Stimulated activated naive CD8-positive, alpha-beta T cell treated with anti-CD3 and anti-CD28 coated beads, Interleukin-15, amount 100 ng/mL, for 72 hours (primary cell): ENCODE measurements at regions not wholly inside any gene's neighbourhood (a gene's known extent, or its start where the extent isn't known, plus 50 kb on each side); places are given as distances from the start of the nearest gene placed in this dataset.

Experiments used
- ATAC-seq: fragments of 150-1000 bp; cut with Tn5 transposase; 2 replicates; pipeline ENCODE4 v1.10.0; 2021; ENCODE audit warnings: mild to moderate bottlenecking, moderate library complexity
- DNase-seq, 2 donors: peaks; one replicate each; pipeline ENCODE4 v3.0.0; 2021 to 2022
- H3K27ac Mint-ChIP-seq, 2 donors: one replicate each; pipeline ENCODE4 v1.8.0; 2022; ENCODE audit warnings: mild to moderate bottlenecking in 2 of 2, mixed read lengths in 2 of 2, moderate library complexity in 2 of 2
- H3K27me3 Mint-ChIP-seq: one replicate; pipeline ENCODE4 v1.8.0; 2022; ENCODE audit warnings: mixed read lengths
- H3K4me1 Mint-ChIP-seq: one replicate; pipeline ENCODE4 v1.8.0; 2022; ENCODE audit warnings: mild to moderate bottlenecking, mixed read lengths
- H3K4me3 Mint-ChIP-seq, 2 donors: one replicate each; pipeline ENCODE4 v1.8.0; 2022; ENCODE audit warnings: mild to moderate bottlenecking in 2 of 2, mixed read lengths in 2 of 2, moderate library complexity in 1 of 2
- H3K9me3 Mint-ChIP-seq, 2 donors: one replicate each; pipeline ENCODE4 v1.8.0; 2022; ENCODE audit warnings: mixed read lengths in 2 of 2

DNA sequence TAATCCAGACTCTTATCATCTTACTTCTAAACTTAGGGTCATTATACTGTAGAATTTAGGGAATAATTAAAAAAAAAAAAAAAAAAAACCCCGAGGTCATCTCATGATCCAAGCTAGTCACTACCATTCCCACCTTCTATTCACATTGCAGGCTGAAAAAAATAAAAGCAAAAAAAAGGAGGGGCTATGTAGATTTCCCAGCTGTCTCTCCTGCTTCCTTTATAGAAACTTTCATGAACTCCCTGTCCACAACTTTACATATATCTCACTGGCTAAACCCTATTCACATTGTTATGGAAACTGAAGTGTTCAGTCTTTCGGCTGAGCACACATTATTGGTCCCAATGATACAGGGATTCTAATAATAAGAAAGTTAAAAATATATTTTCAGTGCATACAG, 156.2 kb upstream of the TP63 start:
- DNase-seq (no peak), ATAC-seq (no peak)
- Mint-ChIP-seq H3K4me1 (no peaks in the 10 kb centered on the region), H3K9me3 (no peaks in the 10 kb centered on the region), H3K27ac (no peak overlapping the region), H3K27me3 (no peaks in the 10 kb centered on the region), H3K4me3 (no peak overlapping the region)

DNA sequence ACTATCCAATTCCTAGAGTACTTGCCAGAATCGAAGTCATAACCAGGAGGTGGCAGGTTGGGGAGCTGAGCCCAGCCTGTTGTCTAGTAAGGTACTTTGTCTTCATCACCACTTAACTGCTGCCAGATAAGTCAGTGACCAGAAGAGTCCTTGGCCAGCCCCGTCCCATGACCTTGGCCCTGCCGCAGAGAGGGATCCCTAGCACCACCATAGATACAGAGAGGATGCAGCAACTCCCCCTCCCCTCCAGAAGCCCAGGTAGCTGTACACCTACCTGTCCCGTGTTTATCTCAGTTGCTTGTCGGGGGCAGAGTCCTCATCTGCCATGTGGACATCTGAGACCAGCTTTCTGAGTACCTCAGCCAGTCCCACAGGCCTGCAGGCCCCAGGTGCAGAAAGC, 153.6 kb upstream of the TP63 start:
- ATAC-seq = no peak
- no peaks in the 10 kb centered on the region for H3K27me3 Mint-ChIP-seq

DNA sequence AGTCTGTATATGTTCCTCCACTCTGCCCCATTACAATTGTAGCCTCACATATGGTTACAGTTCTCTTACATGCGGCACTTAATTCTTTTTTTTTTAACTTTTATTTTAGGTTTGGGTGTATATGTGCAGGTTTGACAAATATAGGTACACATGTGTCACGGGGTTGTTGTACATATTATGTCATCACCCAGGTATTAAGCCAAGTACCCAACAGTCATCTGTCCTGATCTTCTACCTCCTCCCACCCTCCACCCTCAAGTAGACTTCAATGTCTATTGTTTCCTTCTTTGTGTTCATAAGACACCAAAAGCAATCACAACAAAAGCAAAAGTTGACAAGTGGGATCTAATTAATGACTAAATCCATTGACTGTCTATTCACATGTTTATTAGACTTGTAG, 144.6 kb upstream of the TP63 start:
- H3K4me3 Mint-ChIP-seq = no peak overlapping the region
- no peaks in the 10 kb centered on the region for H3K27me3 Mint-ChIP-seq
- no peak overlapping the region for H3K27ac Mint-ChIP-seq
- no peaks in the 10 kb centered on the region for H3K4me1 Mint-ChIP-seq
- DNase-seq (no peak), ATAC-seq (no peak)
- peaks cover 12 to 14% of the 10 kb centered on the region in 2 donors for H3K9me3 Mint-ChIP-seq

More for the DNA sequence above, 153.6 kb upstream of the TP63 start:
- Mint-ChIP-seq H3K9me3 (peaks cover 0 to 12% of the 10 kb centered on the region in 2 donors), H3K4me1 (no peaks in the 10 kb centered on the region), H3K4me3 (no peak overlapping the region), H3K27ac (no peak overlapping the region)
- no peak for DNase-seq

GRCh38 chr3:189488241-189488767, 142.9 kb upstream of the TP63 start:
- Mint-ChIP-seq H3K4me1 (no peaks in the 10 kb centered on the region), H3K9me3 (peaks cover 4 to 14% of the 10 kb centered on the region in 2 donors), H3K27me3 (no peaks in the 10 kb centered on the region), H3K4me3 (no peak overlapping the region), H3K27ac (no peak overlapping the region)
- DNase-seq = no peak
- no peak for ATAC-seq

GRCh38 chr3:189490337-189490736, 140.9 kb upstream of the TP63 start:
- ATAC-seq (no peak), DNase-seq (no peak)
- Mint-ChIP-seq H3K4me3 (no peak overlapping the region), H3K9me3 (peaks cover 0 to 13% of the 10 kb centered on the region in 2 donors), H3K27ac (no peak overlapping the region), H3K27me3 (no peaks in the 10 kb centered on the region), H3K4me1 (no peaks in the 10 kb centered on the region)

GRCh38 chr3:189490749-189491148, 140.4 kb upstream of the TP63 start:
- ATAC-seq = no peak

GRCh38 chr3:189491831-189492230, 139.4 kb upstream of the TP63 start:
- ATAC-seq (no peak), DNase-seq (no peak)
- H3K27ac Mint-ChIP-seq = no peak overlapping the region
- no peaks in the 10 kb centered on the region for H3K27me3 Mint-ChIP-seq
- no peak overlapping the region for H3K4me3 Mint-ChIP-seq
- H3K4me1 Mint-ChIP-seq = no peaks in the 10 kb centered on the region
- H3K9me3 Mint-ChIP-seq = no peaks in the 10 kb centered on the region

More at GRCh38 chr3:189490749-189491148, 140.4 kb upstream of the TP63 start:
- Mint-ChIP-seq H3K27me3 (no peaks in the 10 kb centered on the region), H3K27ac (no peak overlapping the region), H3K9me3 (peaks cover 0 to 9% of the 10 kb centered on the region in 2 donors), H3K4me3 (no peak overlapping the region), H3K4me1 (no peaks in the 10 kb centered on the region)
- DNase-seq = no peak

- Mint-ChIP-seq H3K4me1 (no peaks in the 10 kb centered on the region), H3K4me3 (no peak overlapping the region), H3K9me3 (no peaks in the 10 kb centered on the region), H3K27me3 (no peaks in the 10 kb centered on the region), H3K27ac (no peak overlapping the region)
- no peak for DNase-seq
- no peak for ATAC-seq
These were observed 137.9 kb upstream of the TP63 start for GRCh38 chr3:189493271-189493670.

DNA sequence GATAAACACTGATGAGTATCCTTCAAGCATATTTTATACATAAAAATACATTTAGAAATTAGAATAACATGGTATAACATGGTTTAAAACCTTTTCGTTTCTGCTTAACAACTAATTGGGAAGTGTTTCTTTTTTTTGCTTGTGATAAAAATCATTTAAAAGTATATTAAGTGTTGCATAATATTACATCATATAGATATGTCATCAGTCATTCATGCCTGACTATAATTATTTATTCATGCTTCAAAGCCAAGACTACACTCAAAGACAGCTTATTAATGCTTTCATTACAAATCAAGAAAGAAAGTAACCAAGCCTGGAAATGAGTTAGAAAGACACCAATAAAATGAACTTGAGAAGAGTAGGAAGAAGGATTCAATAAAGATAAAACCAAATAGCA, 136.6 kb upstream of the TP63 start:
- H3K27ac Mint-ChIP-seq = no peak overlapping the region
- H3K27me3 Mint-ChIP-seq = no peaks in the 10 kb centered on the region
- ATAC-seq = no peak
- no peak for DNase-seq
- H3K4me1 Mint-ChIP-seq = no peaks in the 10 kb centered on the region
- no peak overlapping the region for H3K4me3 Mint-ChIP-seq
- no peaks in the 10 kb centered on the region for H3K9me3 Mint-ChIP-seq

DNA sequence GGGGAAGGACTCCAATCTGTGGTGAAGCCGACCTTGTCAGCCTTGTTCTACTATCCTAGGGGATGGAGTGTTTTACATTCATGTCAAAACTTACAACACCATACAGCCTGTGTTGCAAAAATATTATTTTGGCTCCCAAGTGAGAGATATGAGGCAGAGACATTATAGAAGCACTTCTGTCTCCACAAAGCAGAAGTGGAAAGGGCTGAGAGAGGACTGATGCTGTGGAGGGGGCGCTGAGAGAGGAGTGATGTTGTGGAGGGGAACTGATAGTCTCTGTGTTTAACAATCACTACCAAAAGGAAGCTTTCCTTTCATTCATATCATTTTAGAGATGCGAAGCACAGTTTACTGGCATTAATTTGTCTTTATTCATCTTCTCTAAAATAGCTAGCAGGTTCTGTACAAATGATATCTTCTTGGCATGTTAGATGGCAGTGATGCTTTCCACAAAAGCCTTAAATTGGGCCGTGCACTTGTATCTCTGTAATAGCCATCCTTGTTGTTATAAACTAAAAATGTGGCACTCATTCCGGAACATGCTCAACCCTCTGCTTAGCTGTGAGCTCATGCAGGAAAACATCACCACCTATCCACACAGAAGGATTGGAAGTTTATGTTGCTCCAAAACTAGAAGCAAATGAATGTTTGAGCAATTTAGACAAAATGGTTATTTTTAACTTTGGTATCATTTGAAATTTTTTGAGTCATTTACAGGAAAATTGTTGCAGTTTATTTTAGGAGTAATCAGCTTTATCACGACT, 134.6 kb upstream of the TP63 start:
- no peak for DNase-seq
- Mint-ChIP-seq H3K4me1 (peaks cover 8% of the 10 kb centered on the region), H3K27ac (no peak overlapping the region), H3K4me3 (no peak overlapping the region), H3K9me3 (peaks cover 7% of the 10 kb centered on the region in 2 donors), H3K27me3 (no peaks in the 10 kb centered on the region)
- no peak for ATAC-seq

- Mint-ChIP-seq H3K9me3 (peaks cover 7 to 8% of the 10 kb centered on the region in 2 donors), H3K27ac (no peak overlapping the region), H3K4me1 (peaks cover 20% of the 10 kb centered on the region), H3K27me3 (no peaks in the 10 kb centered on the region), H3K4me3 (no peak overlapping the region)
- DNase-seq = no peak
- ATAC-seq = no peak
These were observed 132.0 kb upstream of the TP63 start for GRCh38 chr3:189498995-189499704.

DNA sequence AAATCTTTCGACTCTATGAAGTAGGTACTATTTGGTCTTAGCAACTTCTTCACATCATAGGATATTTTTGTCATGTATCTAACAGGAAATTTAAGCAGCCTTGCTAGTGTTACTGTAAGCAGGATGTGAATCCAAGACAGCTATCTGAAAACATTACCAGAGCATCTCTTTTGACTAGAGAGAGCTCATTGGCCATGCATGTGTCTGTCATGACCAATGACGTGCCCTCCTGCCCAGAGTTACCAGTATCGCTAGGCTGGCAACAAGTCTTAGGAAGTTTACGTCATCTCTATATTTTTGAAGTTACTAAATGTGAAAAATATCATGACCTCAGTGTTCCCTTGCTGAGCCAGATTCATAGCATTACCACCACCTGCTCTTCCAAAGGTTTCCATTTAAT, 130.9 kb upstream of the TP63 start:
- DNase-seq (no peak), ATAC-seq (no peak)
- no peak overlapping the region for H3K4me3 Mint-ChIP-seq
- H3K27me3 Mint-ChIP-seq = no peaks in the 10 kb centered on the region
- H3K9me3 Mint-ChIP-seq = peaks cover 7 to 8% of the 10 kb centered on the region in 2 donors
- peaks cover 20% of the 10 kb centered on the region for H3K4me1 Mint-ChIP-seq
- H3K27ac Mint-ChIP-seq = no peak overlapping the region

- peak overlapping the region in 1 of 2 donors; percentile 36 for H3K27ac Mint-ChIP-seq
- ATAC-seq = no peak
- H3K27me3 Mint-ChIP-seq = no peaks in the 10 kb centered on the region
These were observed 130.2 kb upstream of the TP63 start for GRCh38 chr3:189500798-189501495.

GRCh38 chr3:189502256-189502655, 128.9 kb upstream of the TP63 start:
- peaks cover 7 to 8% of the 10 kb centered on the region in 2 donors for H3K9me3 Mint-ChIP-seq
- ATAC-seq (no peak), DNase-seq (no peak)
- H3K4me1 Mint-ChIP-seq = peaks cover 20% of the 10 kb centered on the region
- H3K27ac Mint-ChIP-seq = no peak overlapping the region
- H3K4me3 Mint-ChIP-seq = no peak overlapping the region
- no peaks in the 10 kb centered on the region for H3K27me3 Mint-ChIP-seq

More at GRCh38 chr3:189500798-189501495, 130.2 kb upstream of the TP63 start:
- DNase-seq = no peak
- Mint-ChIP-seq H3K4me3 (no peak overlapping the region), H3K4me1 (peaks cover 20% of the 10 kb centered on the region), H3K9me3 (peaks cover 7 to 8% of the 10 kb centered on the region in 2 donors)

- peak overlapping the region in 1 of 2 donors; percentile 36 for H3K27ac Mint-ChIP-seq
- peaks cover 7 to 8% of the 10 kb centered on the region in 2 donors for H3K9me3 Mint-ChIP-seq
- H3K4me3 Mint-ChIP-seq = peak overlapping the region in 1 of 2 donors; percentile 36
- DNase-seq (no peak), ATAC-seq (peak; percentile 49)
- H3K27me3 Mint-ChIP-seq = no peaks in the 10 kb centered on the region
- peaks cover 20% of the 10 kb centered on the region for H3K4me1 Mint-ChIP-seq
These were observed 128.4 kb upstream of the TP63 start for GRCh38 chr3:189502676-189503257.
